ENCODE measurements at regions not wholly inside any gene's neighbourhood (a gene's known extent, or its start where the extent isn't known, plus 50 kb on each side); places are given as distances from the start of the nearest gene placed in this dataset.

- no peak for DNase-seq
These were observed 706.5 kb upstream of the UBE2E2 start for GRCh38 chr3:22496641-22497040.

GRCh38 chr3:22506871-22507270, 696.3 kb upstream of the UBE2E2 start:
- DNase-seq = no peak

- DNase-seq = no peak
These were observed 695.4 kb upstream of the UBE2E2 start for GRCh38 chr3:22507709-22508108.

GRCh38 chr3:22523925-22524324, 679.2 kb upstream of the UBE2E2 start:
- DNase-seq = no peak

- DNase-seq = no peak
These were observed 676.8 kb upstream of the UBE2E2 start for GRCh38 chr3:22526266-22526837.

GRCh38 chr3:22536541-22536940, 666.6 kb upstream of the UBE2E2 start:
- no peak for DNase-seq

GRCh38 chr3:22537560-22537959, 665.6 kb upstream of the UBE2E2 start:
- no peak for DNase-seq

GRCh38 chr3:22542311-22542710, 660.8 kb upstream of the UBE2E2 start:
- no peak for DNase-seq

- DNase-seq = no peak
These were observed 647.2 kb upstream of the UBE2E2 start for GRCh38 chr3:22555753-22556435.

GRCh38 chr3:22565393-22565792, 637.7 kb upstream of the UBE2E2 start:
- no peak for DNase-seq

- DNase-seq = no peak
These were observed 634.8 kb upstream of the UBE2E2 start for GRCh38 chr3:22568285-22568684.

GRCh38 chr3:22569570-22569969, 633.6 kb upstream of the UBE2E2 start:
- no peak for DNase-seq

GRCh38 chr3:22581007-22581406, 622.1 kb upstream of the UBE2E2 start:
- no peak for DNase-seq

- DNase-seq = no peak
These were observed 620.9 kb upstream of the UBE2E2 start for GRCh38 chr3:22582266-22582665.

- no peak for DNase-seq
These were observed 617.6 kb upstream of the UBE2E2 start for GRCh38 chr3:22585504-22585903.

- no peak for DNase-seq
These were observed 617.2 kb upstream of the UBE2E2 start for GRCh38 chr3:22585911-22586310.

GRCh38 chr3:22587446-22587845, 615.7 kb upstream of the UBE2E2 start:
- DNase-seq = no peak

- no peak for DNase-seq
These were observed 609.5 kb upstream of the UBE2E2 start for GRCh38 chr3:22593638-22594037.

- DNase-seq = no peak
These were observed 608.1 kb upstream of the UBE2E2 start for GRCh38 chr3:22594990-22595389.

- no peak for DNase-seq
These were observed 596.7 kb upstream of the UBE2E2 start for GRCh38 chr3:22606461-22606860.

- no peak for DNase-seq
These were observed 596.2 kb upstream of the UBE2E2 start for GRCh38 chr3:22606938-22607337.

GRCh38 chr3:22608093-22608492, 595.0 kb upstream of the UBE2E2 start:
- no peak for DNase-seq

GRCh38 chr3:22608721-22609120, 594.4 kb upstream of the UBE2E2 start:
- DNase-seq = no peak

- DNase-seq = no peak
These were observed 594.0 kb upstream of the UBE2E2 start for GRCh38 chr3:22609139-22609538.

GRCh38 chr3:22612927-22613326, 590.2 kb upstream of the UBE2E2 start:
- no peak for DNase-seq
